ENCODE measurements at regions not wholly inside any gene's neighbourhood (a gene's known extent, or its start where the extent isn't known, plus 50 kb on each side); places are given as distances from the start of the nearest gene placed in this dataset.
A peak's percentile ranks its signal among the peaks of the same experiment; 100 is the strongest.
"Not testable (repeated sequence)": the region's sequence is repeated elsewhere in the genome, so short reads cannot be mapped to it uniquely, and the experiment has no call there.

DNA sequence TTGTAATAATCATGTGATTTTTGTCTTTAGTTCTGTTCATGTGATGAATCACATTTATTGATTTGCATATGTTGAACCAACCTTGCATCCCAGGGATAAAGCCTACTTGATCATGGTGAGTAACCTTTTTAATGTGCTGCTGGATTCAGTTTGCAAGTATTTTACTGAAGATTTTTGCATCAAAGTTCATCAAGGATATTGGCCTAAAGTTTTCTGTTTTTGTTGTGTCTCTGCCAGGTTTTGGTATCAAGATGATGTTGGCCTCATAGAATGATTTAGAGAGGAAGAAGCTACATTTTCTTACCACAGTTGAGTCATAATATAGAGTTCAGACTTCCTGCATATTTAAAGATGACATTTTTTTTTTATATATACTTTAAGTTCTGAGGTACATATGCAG lies 455.9 kb downstream of the PLPP3 start:
- in situ Hi-C loops (cut with HindIII; ENCODE audit: low sequenced_read_pairs), result no loop called here
- no peak for DNase-seq (ENCODE audit: low spot score)

DNA sequence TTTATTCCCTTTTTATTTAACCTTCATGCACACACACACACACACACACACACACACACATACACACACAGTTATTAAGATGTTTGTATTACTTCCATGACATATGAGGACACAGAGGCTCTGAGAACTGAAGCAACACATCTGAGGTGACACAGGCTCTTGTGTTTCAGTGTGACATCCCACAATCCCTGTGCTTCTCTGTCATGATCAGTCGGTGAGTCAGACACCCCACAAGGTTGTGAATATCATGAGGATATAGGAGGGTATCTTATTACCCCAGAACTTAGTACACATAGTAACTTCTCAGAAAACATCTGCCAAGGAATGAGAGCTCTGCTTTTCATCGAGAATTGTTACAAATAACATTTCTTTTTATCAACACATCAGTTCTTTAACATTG lies 459.3 kb downstream of the PLPP3 start:
- in situ Hi-C loops (cut with HindIII; ENCODE audit: low sequenced_read_pairs), result no loop called here
- DNase-seq (ENCODE audit: low spot score), result no peak

DNA sequence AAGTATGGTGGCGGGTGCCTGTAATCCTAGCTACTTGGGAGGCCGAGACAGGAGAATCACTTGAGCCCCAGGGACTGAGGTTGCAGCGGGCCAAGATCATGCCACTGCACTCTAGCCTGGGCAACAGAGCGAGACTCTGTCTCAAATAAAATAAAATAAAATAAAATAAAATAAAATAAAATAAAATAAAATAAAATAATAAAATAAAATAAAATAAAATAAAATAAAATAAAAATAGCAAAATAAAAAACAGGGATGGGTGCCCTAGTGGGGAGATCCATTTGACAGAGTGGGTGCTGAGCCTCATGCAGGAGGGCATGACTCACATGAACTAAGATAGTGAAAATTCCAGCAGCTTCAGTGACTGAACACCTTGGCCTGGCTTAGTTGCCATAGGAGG lies 460.7 kb downstream of the PLPP3 start:
- DNase-seq (ENCODE audit: low spot score); in situ Hi-C loops (cut with HindIII; ENCODE audit: low sequenced_read_pairs): not testable (repeated sequence)

DNA sequence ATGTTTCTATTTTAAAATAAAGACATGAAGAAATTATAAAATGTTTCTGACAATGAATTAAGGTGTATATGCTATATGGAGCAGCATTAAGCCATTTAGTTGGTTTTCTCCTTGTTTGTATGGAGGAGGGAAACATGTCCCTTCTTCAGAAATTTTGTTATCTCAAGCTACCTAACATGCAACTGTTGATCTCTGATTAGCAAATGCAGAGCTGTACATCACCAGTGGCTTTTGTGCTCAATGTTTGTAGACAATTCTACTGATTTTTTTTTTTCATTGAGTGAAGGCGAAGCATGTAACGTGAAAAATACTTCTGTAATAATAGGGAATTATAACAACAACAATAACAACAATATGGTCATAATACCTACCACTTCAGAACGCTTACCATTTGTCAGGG lies 463.7 kb downstream of the PLPP3 start:
- DNase-seq (ENCODE audit: low spot score), result no peak
- in situ Hi-C loops (cut with HindIII; ENCODE audit: low sequenced_read_pairs), result no loop called here

DNA sequence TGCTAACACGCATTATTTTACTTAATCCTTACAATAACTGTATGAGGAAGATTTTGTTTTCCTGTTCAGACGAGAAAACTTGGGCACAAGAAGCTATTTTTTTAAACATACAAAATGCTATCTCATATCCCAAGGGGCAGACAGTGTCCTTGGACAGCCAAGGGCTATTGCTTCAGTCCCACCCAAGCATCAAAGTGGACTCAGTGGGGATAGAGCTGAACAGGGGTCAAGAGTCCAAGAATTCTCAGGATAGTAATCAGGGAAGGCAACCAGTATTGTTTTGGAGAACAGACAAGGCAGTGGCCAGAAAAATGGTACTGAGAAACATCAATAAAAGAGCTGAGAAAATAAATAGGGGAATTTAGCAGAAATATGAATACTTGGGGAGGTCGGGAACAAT lies 465.7 kb downstream of the PLPP3 start:
- DNase-seq (ENCODE audit: low spot score), result no peak
- in situ Hi-C loops (cut with HindIII; ENCODE audit: low sequenced_read_pairs), result no loop called here

DNA sequence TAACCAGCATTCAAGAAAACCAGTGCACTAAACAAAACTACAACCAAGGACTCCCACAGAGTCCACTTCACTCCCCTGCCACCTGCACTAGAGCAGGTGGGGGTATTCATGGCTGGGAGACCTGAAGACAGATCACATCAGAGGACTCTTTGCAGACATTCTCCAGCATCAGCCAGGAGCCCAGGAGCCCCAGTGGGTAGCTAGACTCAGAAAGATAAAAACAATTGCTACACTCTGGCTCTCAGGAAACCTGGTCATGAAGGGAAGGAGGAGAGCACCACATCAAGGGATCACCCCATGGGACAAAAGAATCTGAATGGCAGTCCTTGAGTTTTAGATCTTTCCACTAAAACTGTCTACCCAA lies 472.1 kb downstream of the PLPP3 start:
- no peak for DNase-seq (ENCODE audit: low spot score)
- in situ Hi-C loops (cut with HindIII; ENCODE audit: low sequenced_read_pairs), result no loop called here

DNA sequence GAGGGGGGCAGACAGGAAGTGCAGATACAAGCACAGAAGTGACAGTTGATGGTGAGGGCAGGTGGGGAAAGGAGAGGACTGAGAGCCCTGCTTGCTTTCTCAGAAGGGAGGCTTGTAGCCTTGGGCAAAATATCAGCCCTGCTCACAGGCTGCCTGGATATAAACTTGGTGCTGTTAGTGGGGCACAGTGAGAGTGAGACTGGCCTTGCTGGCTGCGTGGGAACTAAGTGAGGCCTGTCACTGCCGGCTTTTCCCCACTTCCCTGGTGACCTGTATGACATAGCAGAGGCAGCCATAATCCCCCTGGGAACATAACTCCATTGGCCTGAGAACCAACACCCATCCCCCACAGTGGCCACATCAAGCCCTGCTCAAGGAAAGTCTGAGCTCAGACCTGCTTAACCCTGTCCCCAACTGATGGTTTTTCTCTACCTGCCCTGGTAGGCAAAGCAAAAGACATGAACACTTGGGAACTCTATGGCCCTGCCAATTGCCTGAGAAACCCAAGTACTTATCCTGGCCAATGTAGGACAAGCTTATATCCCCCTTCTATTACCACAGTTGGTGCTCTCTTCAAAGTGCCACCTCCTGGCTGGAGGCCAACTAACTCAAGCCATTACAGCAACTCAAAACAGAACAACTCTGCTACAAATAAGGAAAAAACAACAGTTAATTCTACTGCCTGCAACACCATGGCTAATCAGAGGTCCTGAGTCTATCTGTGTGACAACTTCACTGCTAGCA lies 472.7 kb downstream of the PLPP3 start:
- in situ Hi-C loops (cut with HindIII; ENCODE audit: low sequenced_read_pairs), result no loop called here
- DNase-seq (ENCODE audit: low spot score), result no peak

DNA sequence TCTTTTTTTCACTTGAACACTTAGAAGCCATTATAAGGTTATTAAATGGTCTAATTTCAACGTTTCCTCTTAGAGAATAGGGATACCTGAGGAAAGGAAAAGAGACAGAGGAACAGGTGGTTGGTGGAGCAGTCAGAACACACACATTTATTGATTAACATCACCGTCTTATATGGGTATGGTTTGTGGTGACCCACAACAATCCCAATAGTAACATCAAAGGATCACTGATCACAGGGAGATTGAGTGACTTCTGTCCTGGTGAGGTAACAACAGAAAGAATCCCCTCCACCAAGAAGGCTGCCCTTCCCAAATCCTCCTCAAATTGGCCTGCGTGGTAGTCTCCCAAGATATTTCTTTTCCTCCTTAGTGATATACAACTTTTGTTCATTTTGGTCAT lies 474.0 kb downstream of the PLPP3 start:
- DNase-seq (ENCODE audit: low spot score), result no peak
- in situ Hi-C loops (cut with HindIII; ENCODE audit: low sequenced_read_pairs), result no loop called here

DNA sequence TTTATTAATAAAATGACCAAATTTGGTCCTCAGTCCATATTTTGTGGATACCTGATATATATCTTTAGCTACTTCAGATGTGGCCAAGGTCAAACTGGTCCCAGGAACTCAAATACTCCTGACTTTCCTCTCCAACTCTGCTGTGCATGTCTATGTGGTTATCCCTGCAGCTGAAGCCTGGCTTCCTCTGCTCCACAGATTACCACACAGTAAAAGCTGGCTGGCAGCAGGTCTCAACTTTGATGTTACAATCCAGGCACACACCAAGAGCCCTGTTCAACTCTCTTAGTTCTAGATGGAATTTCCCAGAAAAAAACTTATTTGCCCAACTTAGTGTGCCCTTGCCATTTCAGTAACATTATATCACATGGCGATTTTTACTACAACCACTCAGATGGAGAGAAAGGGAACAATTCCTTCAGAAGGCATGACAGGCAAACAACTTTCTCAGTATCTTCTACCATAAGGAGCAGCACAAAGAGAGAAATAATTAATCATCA lies 479.5 kb downstream of the PLPP3 start:
- no peak for DNase-seq (ENCODE audit: low spot score)
- in situ Hi-C loops (cut with HindIII; ENCODE audit: low sequenced_read_pairs), result no loop called here

DNA sequence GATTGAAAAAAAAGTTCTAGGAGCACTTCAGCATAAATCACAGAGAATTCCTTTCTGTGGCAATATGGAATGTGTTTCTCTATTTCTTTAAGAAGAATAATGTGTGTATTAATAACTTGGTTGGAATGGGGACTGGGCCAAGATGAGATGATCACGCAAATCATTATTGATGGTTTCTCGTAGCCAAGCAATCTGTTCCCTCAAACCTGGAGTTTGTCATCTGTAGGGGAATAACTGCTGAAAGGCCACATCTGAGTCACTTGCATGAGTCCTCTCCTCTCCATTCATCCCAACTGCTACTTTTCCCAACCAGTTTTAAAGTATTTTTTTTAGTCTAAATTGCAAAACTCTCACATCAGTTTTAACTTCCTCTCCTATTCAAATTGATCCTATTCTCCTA lies 480.4 kb downstream of the PLPP3 start:
- in situ Hi-C loops (cut with HindIII; ENCODE audit: low sequenced_read_pairs), result no loop called here
- no peak for DNase-seq (ENCODE audit: low spot score)

DNA sequence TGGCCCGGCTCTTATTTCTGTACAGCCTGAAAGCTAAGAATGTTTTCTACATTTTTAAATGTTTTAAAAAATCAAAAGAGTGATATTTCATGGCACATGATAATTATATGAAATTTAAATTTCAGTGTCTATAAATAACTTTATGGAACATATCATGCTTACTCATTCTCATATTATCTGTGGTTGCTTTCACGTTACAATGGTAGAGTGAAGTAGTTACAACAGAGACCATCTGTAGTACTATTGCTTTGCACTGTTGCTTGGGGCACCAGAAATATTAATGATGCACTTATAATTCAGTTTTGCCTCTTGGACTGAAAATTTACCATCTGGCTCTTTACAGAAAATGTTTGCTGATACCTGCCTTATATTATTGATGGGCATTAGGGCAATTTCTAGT lies 481.6 kb downstream of the PLPP3 start:
- in situ Hi-C loops (cut with HindIII; ENCODE audit: low sequenced_read_pairs), result no loop called here
- no peak for DNase-seq (ENCODE audit: low spot score)

DNA sequence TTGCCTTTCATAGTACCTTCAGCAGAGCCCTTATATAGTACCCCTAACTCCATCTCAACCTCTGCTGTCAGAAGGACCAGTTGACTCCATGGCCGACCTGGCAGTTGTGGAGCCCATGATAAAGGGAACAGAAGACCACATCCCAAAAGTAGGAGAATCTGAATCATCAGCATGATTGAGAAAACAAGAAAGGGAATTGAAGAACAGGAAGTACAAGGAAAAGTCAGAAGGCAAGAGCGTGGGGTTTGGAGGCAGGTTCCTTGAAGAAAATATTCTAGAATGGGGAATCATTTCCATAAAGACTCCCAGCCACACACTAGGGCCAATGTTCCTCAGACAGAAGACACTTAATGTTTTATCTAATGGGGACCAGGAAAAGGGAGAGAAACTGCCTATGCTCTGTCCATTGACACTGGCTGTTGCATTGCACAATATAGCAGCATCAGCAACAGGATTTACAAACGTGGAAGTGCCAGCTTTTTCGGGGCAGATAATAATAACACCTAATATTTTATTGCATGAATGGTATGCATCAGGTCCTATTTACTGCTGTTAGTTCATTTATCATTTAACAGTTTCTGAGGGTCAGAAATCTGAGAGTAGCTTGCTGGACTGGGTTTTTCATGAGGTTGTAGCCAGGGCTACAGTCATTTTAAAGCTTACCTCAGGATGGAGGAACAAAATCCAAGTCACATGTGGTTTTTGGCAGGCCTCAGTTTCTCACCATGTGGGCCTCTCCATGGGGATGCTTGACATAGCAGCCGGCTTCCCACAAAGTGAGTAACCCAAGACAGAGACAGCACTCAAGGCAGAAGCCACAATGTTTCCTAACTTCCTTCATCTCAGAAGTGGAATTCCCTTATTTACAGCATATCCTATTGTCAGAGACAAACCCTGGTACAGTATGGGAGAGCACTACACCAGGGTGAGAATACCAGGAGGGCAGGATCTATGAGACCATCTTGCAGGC lies 483.4 kb downstream of the PLPP3 start:
- in situ Hi-C loops (cut with HindIII; ENCODE audit: low sequenced_read_pairs), result no loop called here
- peak; percentile 79 for DNase-seq (ENCODE audit: low spot score)

DNA sequence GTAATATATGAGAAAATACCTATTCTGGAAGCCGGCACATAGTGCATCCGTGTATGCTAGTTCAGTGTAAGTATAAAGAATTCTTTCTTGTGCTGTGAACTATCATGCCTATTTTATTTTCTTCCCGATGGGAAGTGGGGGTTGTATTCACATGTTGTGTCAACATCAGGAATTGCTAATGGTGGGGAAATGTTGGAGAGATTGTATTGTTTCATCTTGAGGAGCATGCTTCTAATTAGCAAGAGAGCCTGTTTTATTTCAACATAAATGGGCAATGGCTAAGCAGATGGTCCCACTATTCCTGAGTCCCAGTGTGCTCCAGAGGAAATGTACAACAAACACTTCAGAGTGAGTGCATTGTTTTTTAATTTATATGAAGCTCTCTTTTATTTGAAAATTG lies 485.2 kb downstream of the PLPP3 start:
- in situ Hi-C loops (cut with HindIII; ENCODE audit: low sequenced_read_pairs), result no loop called here
- no peak for DNase-seq (ENCODE audit: low spot score)

DNA sequence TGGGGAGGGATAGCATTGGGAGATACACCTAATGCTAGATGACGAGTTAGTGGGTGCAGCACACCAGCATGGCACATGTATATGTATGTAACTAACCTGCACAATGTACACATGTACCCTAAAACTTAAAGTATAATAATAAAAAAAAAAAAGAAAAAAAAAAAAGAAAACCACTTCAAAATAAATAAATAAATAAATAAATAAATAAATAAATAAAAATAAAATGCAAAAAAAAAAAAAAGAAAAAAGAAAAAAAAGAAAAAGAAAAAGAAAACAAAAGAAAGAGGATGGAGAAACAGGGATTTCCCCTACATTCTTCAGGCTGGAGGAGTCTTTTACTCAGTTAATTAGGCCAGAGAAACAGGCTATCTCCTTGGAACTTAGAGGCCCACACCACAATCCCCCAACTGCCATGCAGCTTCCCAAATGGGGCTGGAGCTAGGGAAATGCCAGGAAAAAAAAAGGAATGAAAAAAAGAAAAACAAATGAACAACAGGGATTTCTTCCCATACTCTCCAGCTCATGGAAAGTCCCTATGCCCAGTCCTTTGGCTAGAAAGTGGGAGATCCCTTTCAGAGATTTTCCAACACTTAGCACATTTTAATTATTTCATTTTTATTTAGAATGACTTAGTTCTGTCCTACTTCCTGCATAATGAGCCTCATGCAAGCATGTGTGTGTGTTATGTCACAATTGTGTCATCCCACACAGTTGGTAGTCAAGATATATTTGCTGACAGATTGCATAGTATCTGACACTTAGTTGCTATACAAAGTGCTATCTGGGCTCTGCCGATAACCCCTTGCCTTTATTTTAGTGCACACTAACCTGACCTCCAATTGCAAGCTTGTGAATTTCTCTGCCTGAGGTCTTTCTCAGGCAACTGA lies 486.4 kb downstream of the PLPP3 start:
- DNase-seq (ENCODE audit: low spot score), result no peak

DNA sequence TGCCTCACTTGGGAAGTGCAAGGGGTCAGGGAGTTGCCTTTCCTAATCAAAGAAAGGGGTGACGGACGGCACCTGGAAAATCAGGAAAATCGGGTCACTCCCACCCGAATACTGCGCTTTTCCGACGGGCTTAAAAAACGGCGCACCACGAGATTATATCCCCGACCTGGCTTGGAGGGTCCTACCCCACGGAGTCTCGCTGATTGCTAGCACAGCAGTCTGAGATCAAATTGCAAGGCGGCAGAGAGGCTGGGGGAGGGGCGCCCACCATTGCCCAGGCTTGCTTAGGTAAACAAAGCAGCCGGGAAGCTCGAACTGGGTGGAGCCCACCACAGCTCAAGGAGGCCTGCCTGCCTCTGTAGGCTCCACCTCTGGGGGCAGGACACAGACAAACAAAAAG lies 489.5 kb downstream of the PLPP3 start:
- in situ Hi-C loops (cut with HindIII; ENCODE audit: low sequenced_read_pairs); DNase-seq (ENCODE audit: low spot score): not testable (repeated sequence)

More for the DNA sequence above, 486.4 kb downstream of the PLPP3 start:
- in situ Hi-C loops (cut with HindIII; ENCODE audit: low sequenced_read_pairs), result no loop called here

DNA sequence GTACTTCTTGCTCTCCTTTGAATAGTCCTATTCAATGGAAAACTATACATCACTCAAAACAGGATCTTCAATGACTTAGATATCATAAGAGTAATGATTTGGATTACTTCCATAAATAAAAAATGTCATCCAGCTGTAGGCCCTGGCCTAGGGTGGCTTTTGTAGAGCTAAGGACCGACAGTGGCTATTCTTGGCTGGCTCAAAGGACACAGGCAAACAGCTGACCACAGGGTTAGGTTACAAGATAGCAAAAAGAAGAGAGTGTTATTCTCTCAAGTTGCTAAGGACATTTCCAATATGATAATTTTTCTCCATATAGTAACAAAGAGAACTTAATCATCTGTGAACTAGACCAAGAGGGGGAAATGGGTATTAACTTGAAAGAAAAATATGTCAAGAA lies 495.1 kb downstream of the PLPP3 start:
- in situ Hi-C loops (cut with HindIII; ENCODE audit: low sequenced_read_pairs), result no loop called here
- no peak for DNase-seq (ENCODE audit: low spot score)

DNA sequence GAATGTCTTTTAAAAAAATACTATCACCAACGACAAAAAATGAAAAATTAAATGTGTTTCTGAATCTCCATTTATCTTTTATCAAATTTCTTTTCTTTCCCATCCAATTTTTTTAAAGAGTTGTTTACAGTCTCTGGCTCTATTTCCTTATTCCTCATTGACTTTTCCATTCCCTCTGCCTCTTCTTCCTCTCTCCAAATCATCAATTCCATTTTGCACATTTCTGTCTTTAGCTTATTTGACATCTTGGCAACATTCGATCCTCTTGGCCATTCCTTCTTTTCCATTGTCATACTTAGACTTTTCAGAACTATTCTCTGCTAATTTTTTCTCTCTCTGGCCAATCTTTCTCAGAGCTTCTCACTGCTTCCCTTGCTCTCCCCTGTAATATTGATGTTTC lies 497.6 kb downstream of the PLPP3 start:
- in situ Hi-C loops (cut with HindIII; ENCODE audit: low sequenced_read_pairs), result no loop called here
- DNase-seq (ENCODE audit: low spot score), result no peak

DNA sequence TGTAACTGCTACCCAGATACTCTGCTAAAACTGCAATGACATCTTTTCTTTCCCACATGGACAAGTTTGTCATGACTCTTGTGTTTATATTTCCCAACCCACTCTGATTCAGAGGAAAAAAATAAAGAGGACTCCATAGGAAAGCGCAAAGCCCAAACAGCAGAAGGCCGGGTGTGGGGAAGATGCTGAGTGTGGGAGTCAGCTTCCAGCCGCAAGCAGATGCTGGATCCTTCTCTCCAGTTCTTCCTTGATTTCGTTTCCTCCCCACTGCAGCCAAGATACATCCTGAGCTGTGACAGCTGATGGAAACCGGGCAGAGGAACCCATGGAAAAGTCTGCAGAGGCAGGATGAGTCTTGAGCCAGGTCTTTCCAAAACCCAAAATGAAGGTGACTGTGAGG lies 498.2 kb downstream of the PLPP3 start:
- in situ Hi-C loops (cut with HindIII; ENCODE audit: low sequenced_read_pairs), result no loop called here
- DNase-seq (ENCODE audit: low spot score), result no peak

DNA sequence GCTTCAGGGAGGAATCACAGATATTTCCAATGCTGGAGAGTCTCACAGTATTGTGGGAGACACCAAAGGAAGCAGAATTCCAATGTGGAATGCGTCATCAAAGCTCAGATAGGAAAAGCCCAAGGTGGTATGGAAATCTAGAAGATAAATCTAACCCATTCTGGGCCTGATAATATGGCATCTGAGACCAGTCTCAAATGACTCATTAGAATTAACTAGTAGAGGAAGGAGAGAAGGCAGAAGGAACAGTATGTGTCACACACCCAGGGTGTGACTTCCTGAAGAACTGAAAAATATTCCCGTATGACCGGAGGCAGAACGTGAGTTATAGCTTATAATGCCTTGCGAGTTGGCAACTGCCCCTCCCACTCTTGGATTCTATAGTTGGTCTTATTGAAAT lies 499.2 kb downstream of the PLPP3 start:
- no peak for DNase-seq (ENCODE audit: low spot score)
- in situ Hi-C loops (cut with HindIII; ENCODE audit: low sequenced_read_pairs), result no loop called here

All from G401 (cell line).